ENCODE measurements at regions not wholly inside any gene's neighbourhood (a gene's known extent, or its start where the extent isn't known, plus 50 kb on each side); places are given as distances from the start of the nearest gene placed in this dataset.
"Not testable (repeated sequence)": the region's sequence is repeated elsewhere in the genome, so short reads cannot be mapped to it uniquely, and the experiment has no call there.

DNA sequence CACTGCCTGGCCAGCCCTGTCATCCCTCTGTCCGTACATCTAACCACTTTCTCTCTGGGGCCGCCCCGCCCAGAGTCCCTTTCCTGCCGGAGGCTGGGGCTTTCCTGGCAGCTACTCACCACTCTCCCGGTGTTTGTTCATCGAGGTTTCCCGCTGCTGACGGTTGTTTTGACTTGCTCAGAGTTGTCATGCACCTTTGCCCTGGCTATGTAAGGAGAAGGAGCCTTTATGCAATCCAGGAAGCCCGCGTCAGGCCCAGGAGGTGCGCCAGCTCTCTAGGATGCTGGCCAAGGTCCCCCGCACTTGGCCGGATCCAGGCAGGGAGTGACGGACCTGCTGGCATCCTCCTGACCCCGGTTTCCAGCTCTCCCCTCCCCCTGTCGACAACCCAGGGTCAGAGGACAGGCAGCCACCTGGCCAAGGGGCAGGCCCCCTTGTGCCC lies 51.0 kb upstream of the SIK1 start:
- not testable (repeated sequence) for H3K36me3 ChIP-seq (ENCODE audit: low read depth); DNase-seq (ENCODE audit: low spot score); H3K4me3 ChIP-seq (ENCODE audit: severe bottlenecking); H3K27me3 ChIP-seq (ENCODE audit: insufficient read depth, poor library complexity, severe bottlenecking); H3K27ac ChIP-seq (ENCODE audit: poor library complexity, severe bottlenecking); H3K9me3 ChIP-seq (ENCODE audit: severe bottlenecking); H3K4me1 ChIP-seq (ENCODE audit: insufficient read depth, poor library complexity, severe bottlenecking)
- ATAC-seq (ENCODE audit: low read depth) = peak; percentile 96
